ENCODE measurements at regions not wholly inside any gene's neighbourhood (a gene's known extent, or its start where the extent isn't known, plus 50 kb on each side); places are given as distances from the start of the nearest gene placed in this dataset.

GRCh38 chr5:118778941-118779340 lies 209.4 kb downstream of the DTWD2 start:
- H3K27ac Mint-ChIP-seq = no peak overlapping the region
- no peaks in the 10 kb centered on the region for H3K27me3 Mint-ChIP-seq
- no peaks in the 10 kb centered on the region for H3K36me3 Mint-ChIP-seq (ENCODE audit: insufficient read depth)
- no peaks in the 10 kb centered on the region for H3K9me3 Mint-ChIP-seq
- DNase-seq = no peak
- no peaks in the 10 kb centered on the region for H3K4me1 Mint-ChIP-seq (ENCODE audit: low read depth in 2 of 2)
- H3K4me3 Mint-ChIP-seq = no peak overlapping the region
- ATAC-seq (replicated peaks) = no peak

- H3K4me1 Mint-ChIP-seq (ENCODE audit: low read depth in 2 of 2) = no peaks in the 10 kb centered on the region
- H3K36me3 Mint-ChIP-seq (ENCODE audit: insufficient read depth) = no peaks in the 10 kb centered on the region
- H3K27ac Mint-ChIP-seq = no peak overlapping the region
- peaks cover 0 to 5% of the 10 kb centered on the region in 2 donors for H3K27me3 Mint-ChIP-seq
- H3K9me3 Mint-ChIP-seq = no peaks in the 10 kb centered on the region
- H3K4me3 Mint-ChIP-seq = no peak overlapping the region
- DNase-seq = no peak
- no peak for ATAC-seq (replicated peaks)
Observed at GRCh38 chr5:118777189-118777736, 211.1 kb downstream of the DTWD2 start.

DNA sequence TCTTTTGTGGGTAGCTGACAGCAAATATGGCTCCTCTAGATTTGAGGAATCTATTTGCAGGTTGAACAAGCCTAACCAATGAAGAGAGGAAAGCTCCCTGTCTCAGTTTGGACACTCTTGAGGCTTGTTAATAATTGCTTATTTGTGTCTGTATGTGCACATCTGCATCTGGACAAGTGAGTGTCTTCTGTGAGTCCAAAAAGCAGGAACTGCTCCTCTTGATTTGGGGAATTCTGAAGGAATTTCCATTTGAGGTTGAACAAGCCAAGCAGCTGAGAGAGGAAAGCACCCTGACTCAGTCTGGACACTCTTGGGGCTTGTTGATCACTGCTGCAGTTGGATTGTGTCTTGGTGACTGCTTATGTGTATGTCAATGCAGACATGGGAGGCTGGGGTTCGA lies 211.6 kb downstream of the DTWD2 start:
- DNase-seq (no peak), ATAC-seq (replicated peaks) (no peak)
- no peaks in the 10 kb centered on the region for H3K4me1 Mint-ChIP-seq (ENCODE audit: low read depth in 2 of 2)
- no peaks in the 10 kb centered on the region for H3K36me3 Mint-ChIP-seq (ENCODE audit: insufficient read depth)
- H3K9me3 Mint-ChIP-seq = peaks cover 0 to 2% of the 10 kb centered on the region in 2 donors
- H3K27me3 Mint-ChIP-seq = peaks cover under 1 to 10% of the 10 kb centered on the region in 2 donors
- H3K27ac Mint-ChIP-seq = no peak overlapping the region
- no peak overlapping the region for H3K4me3 Mint-ChIP-seq

- no peaks in the 10 kb centered on the region for H3K4me1 Mint-ChIP-seq (ENCODE audit: low read depth in 2 of 2)
- no peak overlapping the region for H3K27ac Mint-ChIP-seq
- no peak for ATAC-seq (replicated peaks)
- peaks cover 2 to 10% of the 10 kb centered on the region in 2 donors for H3K9me3 Mint-ChIP-seq
- H3K27me3 Mint-ChIP-seq = peaks cover 8 to 18% of the 10 kb centered on the region in 2 donors
- H3K36me3 Mint-ChIP-seq (ENCODE audit: insufficient read depth) = no peaks in the 10 kb centered on the region
- no peak overlapping the region for H3K4me3 Mint-ChIP-seq
- no peak for DNase-seq
Observed at GRCh38 chr5:118775790-118776499, 212.4 kb downstream of the DTWD2 start.

- Mint-ChIP-seq H3K4me3 (no peak overlapping the region), H3K27ac (no peak overlapping the region), H3K4me1 (ENCODE audit: low read depth in 2 of 2) (no peaks in the 10 kb centered on the region), H3K36me3 (ENCODE audit: insufficient read depth) (no peaks in the 10 kb centered on the region), H3K9me3 (peaks cover 2 to 16% of the 10 kb centered on the region in 2 donors), H3K27me3 (peaks cover 12 to 21% of the 10 kb centered on the region in 2 donors)
- no peak for ATAC-seq (replicated peaks)
- no peak for DNase-seq
Observed at GRCh38 chr5:118768607-118769175, 219.7 kb downstream of the DTWD2 start.

DNA sequence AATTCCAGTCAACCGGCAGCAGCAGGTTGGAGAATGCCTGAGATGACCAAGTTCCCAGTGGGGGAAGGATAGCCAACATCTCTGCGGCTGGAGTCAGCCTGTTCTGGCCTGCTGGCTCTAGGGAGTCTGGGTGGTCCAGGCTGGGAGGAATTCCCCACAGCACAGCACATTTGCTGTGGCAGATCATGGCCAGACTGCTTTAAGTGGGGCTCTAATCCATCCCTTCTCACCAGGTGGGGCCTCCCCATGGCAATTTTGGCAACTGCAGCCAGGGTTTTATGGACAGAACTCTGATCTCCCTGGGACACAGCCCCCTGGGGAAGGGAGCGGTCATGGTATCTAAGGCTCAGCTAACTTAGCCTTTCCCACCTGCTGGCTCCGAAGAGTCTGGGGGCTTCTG lies 226.1 kb downstream of the DTWD2 start:
- DNase-seq (no peak), ATAC-seq (replicated peaks) (no peak)
- Mint-ChIP-seq H3K27me3 (no peaks in the 10 kb centered on the region), H3K4me3 (no peak overlapping the region), H3K4me1 (ENCODE audit: low read depth in 2 of 2) (no peaks in the 10 kb centered on the region), H3K27ac (no peak overlapping the region), H3K9me3 (peaks cover 0 to 6% of the 10 kb centered on the region in 2 donors), H3K36me3 (ENCODE audit: insufficient read depth) (no peaks in the 10 kb centered on the region)

DNA sequence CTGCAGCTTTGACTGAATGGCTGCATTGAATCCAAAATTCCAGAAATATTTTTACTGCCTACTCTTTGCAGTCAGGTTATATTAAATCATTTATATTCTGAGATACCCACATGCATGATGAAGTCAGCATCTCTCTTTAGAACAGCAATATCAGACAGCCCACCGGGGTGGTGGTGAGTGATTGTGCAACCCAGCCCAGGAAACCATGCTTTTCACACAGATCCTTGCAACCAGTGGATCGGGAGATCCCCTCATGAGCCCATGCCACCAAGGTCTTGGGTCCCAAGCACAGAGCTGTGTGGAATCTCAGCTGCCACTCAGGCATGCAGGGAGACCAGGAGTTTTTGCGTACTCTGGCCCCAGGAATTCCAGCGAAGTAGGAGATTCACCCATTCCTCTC lies 226.5 kb downstream of the DTWD2 start:
- Mint-ChIP-seq H3K27me3 (no peaks in the 10 kb centered on the region), H3K36me3 (ENCODE audit: insufficient read depth) (no peaks in the 10 kb centered on the region), H3K9me3 (peaks cover 0 to 6% of the 10 kb centered on the region in 2 donors), H3K4me3 (no peak overlapping the region), H3K27ac (no peak overlapping the region), H3K4me1 (ENCODE audit: low read depth in 2 of 2) (no peaks in the 10 kb centered on the region)
- no peak for DNase-seq
- no peak for ATAC-seq (replicated peaks)

GRCh38 chr5:118752969-118753368 lies 235.4 kb downstream of the DTWD2 start:
- no peaks in the 10 kb centered on the region for H3K4me1 Mint-ChIP-seq (ENCODE audit: low read depth in 2 of 2)
- peaks cover 0 to 5% of the 10 kb centered on the region in 2 donors for H3K9me3 Mint-ChIP-seq
- DNase-seq (no peak), ATAC-seq (replicated peaks) (no peak)
- no peak overlapping the region for H3K4me3 Mint-ChIP-seq
- no peak overlapping the region for H3K27ac Mint-ChIP-seq
- no peaks in the 10 kb centered on the region for H3K27me3 Mint-ChIP-seq
- H3K36me3 Mint-ChIP-seq (ENCODE audit: insufficient read depth) = no peaks in the 10 kb centered on the region

GRCh38 chr5:118736396-118736795 lies 252.0 kb downstream of the DTWD2 start:
- Mint-ChIP-seq H3K4me1 (ENCODE audit: low read depth in 2 of 2) (no peaks in the 10 kb centered on the region), H3K9me3 (peaks cover 0 to 8% of the 10 kb centered on the region in 2 donors), H3K27me3 (no peaks in the 10 kb centered on the region), H3K4me3 (no peak overlapping the region), H3K36me3 (ENCODE audit: insufficient read depth) (no peaks in the 10 kb centered on the region), H3K27ac (no peak overlapping the region)
- ATAC-seq (replicated peaks) (no peak), DNase-seq (no peak)

DNA sequence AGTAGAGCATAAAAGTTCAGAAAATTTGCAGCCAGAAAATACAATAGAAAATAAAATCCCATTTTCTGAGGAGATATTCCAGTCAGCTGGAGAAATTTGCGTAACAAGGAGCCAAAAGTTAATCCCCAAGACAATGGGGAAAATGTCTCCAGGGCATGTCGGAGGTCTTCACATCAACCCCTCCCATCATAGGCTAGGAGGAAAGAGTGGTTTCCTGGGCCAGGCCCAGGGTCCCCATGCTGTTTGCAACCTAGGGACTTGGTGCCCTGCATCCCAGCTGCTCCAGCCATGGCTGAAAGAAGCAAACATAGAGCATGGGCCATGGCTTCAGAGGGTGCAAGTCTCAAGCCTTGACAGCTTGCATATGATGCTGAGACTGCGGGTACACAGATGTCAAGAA lies 255.0 kb downstream of the DTWD2 start:
- no peaks in the 10 kb centered on the region for H3K36me3 Mint-ChIP-seq (ENCODE audit: insufficient read depth)
- no peak overlapping the region for H3K27ac Mint-ChIP-seq
- peaks cover 0 to 6% of the 10 kb centered on the region in 2 donors for H3K9me3 Mint-ChIP-seq
- DNase-seq (no peak), ATAC-seq (replicated peaks) (no peak)
- H3K27me3 Mint-ChIP-seq = no peaks in the 10 kb centered on the region
- H3K4me1 Mint-ChIP-seq (ENCODE audit: low read depth in 2 of 2) = no peaks in the 10 kb centered on the region
- no peak overlapping the region for H3K4me3 Mint-ChIP-seq

GRCh38 chr5:118728191-118728590 lies 260.2 kb downstream of the DTWD2 start:
- ATAC-seq (replicated peaks) (no peak), DNase-seq (no peak)
- H3K9me3 Mint-ChIP-seq = peaks cover 6 to 9% of the 10 kb centered on the region in 2 donors
- no peak overlapping the region for H3K4me3 Mint-ChIP-seq
- no peaks in the 10 kb centered on the region for H3K27me3 Mint-ChIP-seq
- H3K27ac Mint-ChIP-seq = no peak overlapping the region
- H3K36me3 Mint-ChIP-seq (ENCODE audit: insufficient read depth) = no peaks in the 10 kb centered on the region
- H3K4me1 Mint-ChIP-seq (ENCODE audit: low read depth in 2 of 2) = no peaks in the 10 kb centered on the region

GRCh38 chr5:118726891-118727290 lies 261.5 kb downstream of the DTWD2 start:
- Mint-ChIP-seq H3K9me3 (peaks cover 10 to 21% of the 10 kb centered on the region in 2 donors), H3K4me1 (ENCODE audit: low read depth in 2 of 2) (no peaks in the 10 kb centered on the region), H3K27me3 (no peaks in the 10 kb centered on the region), H3K4me3 (no peak overlapping the region), H3K36me3 (ENCODE audit: insufficient read depth) (no peaks in the 10 kb centered on the region), H3K27ac (no peak overlapping the region)
- DNase-seq = no peak
- no peak for ATAC-seq (replicated peaks)

- Mint-ChIP-seq H3K27ac (no peak overlapping the region), H3K4me3 (no peak overlapping the region), H3K9me3 (peaks cover 15 to 45% of the 10 kb centered on the region in 2 donors), H3K36me3 (ENCODE audit: insufficient read depth) (no peaks in the 10 kb centered on the region), H3K4me1 (ENCODE audit: low read depth in 2 of 2) (no peaks in the 10 kb centered on the region), H3K27me3 (no peaks in the 10 kb centered on the region)
- ATAC-seq (replicated peaks) = no peak
- no peak for DNase-seq
Observed at GRCh38 chr5:118723021-118723338, 265.4 kb downstream of the DTWD2 start.
